ENCODE measurements at regions not wholly inside any gene's neighbourhood (a gene's known extent, or its start where the extent isn't known, plus 50 kb on each side); places are given as distances from the start of the nearest gene placed in this dataset.

DNA sequence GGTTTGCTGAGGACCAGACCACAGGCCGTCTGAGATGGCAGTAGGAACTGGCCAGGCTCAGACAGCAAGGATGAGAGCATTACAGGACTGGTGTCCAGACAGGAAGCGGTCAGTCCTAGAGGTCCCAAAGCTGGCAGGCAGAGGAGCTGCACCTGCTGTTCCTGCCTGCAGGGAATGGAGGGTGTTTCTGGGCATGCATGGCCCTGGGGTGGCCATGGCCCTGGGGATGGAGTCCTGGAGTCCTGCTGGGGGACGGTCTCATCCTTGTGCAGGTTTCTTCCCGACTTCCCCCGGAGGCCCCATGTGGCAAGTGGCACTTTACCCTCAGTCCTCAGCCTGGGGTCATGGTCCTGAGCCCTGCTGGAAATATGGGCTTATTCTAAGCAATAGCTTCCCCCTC lies 274.9 kb upstream of the ADARB2 start:
- no peak overlapping the region for H3K4me3 ChIP-seq
- no peaks in the 10 kb centered on the region for H3K27me3 ChIP-seq
- intact Hi-C loops (cut with DNase I) = no loop called here
- no peak for TF ChIP-seq CTCF (IDR thresholded peaks at IDR 0.05)
- no peak for ATAC-seq
- H3K27ac ChIP-seq = no peak overlapping the region
- H3K9me3 ChIP-seq = no peaks in the 10 kb centered on the region
- no peaks in the 10 kb centered on the region for H3K36me3 ChIP-seq
- DNase-seq = no peak
- no peaks in the 10 kb centered on the region for H3K4me1 ChIP-seq

DNA sequence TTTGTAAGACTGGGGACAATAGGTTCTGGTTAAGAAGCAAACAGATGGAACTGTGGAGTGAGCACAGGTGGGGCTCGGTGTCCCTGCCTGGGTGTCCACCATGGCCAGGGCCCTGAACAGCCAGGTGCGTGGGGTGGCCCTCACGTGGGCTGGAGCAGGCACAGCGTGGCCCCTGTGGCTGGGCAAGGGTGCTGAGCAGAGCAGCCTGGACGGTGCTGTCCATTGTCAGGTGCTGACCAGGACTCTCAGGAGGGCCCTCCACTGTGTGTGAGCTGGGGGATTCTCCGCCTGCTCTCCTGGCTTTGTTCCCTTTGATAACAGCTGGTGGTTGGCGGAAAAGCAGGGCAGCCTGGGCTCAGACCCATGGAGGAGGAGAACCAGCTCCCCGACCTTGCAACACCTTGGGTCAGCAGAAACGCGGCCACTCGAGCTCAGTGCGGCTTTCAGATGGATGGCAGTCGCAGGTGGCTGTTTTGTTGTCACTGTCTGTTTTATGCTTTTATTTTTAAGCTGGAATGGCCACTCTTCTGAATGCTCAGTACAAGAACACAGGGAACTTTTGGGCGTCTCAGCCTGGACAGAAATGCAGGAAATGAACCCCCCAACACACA lies 273.9 kb upstream of the ADARB2 start:
- Histone ChIP-seq H3K9me3 (no peaks in the 10 kb centered on the region), H3K36me3 (no peaks in the 10 kb centered on the region), H3K4me3 (no peak overlapping the region), H3K27ac (no peak overlapping the region), H3K4me1 (no peaks in the 10 kb centered on the region), H3K27me3 (no peaks in the 10 kb centered on the region)
- no peak for TF ChIP-seq CTCF (IDR thresholded peaks at IDR 0.05)
- ATAC-seq (no peak), DNase-seq (no peak)
- intact Hi-C loops (cut with DNase I) = no loop called here

GRCh38 chr10:2005546-2005945 lies 268.2 kb upstream of the ADARB2 start:
- Histone ChIP-seq H3K27ac (no peak overlapping the region), H3K27me3 (no peaks in the 10 kb centered on the region), H3K9me3 (no peaks in the 10 kb centered on the region), H3K4me1 (no peaks in the 10 kb centered on the region), H3K36me3 (no peaks in the 10 kb centered on the region), H3K4me3 (no peak overlapping the region)
- DNase-seq (no peak), ATAC-seq (no peak)
- no peak for TF ChIP-seq CTCF (IDR thresholded peaks at IDR 0.05)
- intact Hi-C loops (cut with DNase I) = no loop called here

- intact Hi-C loops (cut with DNase I) = no loop called here
- ATAC-seq = no peak
- DNase-seq = no peak
- no peak for TF ChIP-seq CTCF (IDR thresholded peaks at IDR 0.05)
- H3K27me3 ChIP-seq = no peaks in the 10 kb centered on the region
- no peaks in the 10 kb centered on the region for H3K4me1 ChIP-seq
- H3K9me3 ChIP-seq = no peaks in the 10 kb centered on the region
- no peak overlapping the region for H3K27ac ChIP-seq
- H3K4me3 ChIP-seq = no peak overlapping the region
- H3K36me3 ChIP-seq = no peaks in the 10 kb centered on the region
Measured at GRCh38 chr10:1992930-1993329, 255.6 kb upstream of the ADARB2 start.

- Histone ChIP-seq H3K4me1 (no peaks in the 10 kb centered on the region), H3K4me3 (no peak overlapping the region), H3K36me3 (no peaks in the 10 kb centered on the region), H3K27ac (no peak overlapping the region), H3K27me3 (peaks cover 0 to 5% of the 10 kb centered on the region in 2 donors), H3K9me3 (no peaks in the 10 kb centered on the region)
- no peak for ATAC-seq
- no peak for TF ChIP-seq CTCF (IDR thresholded peaks at IDR 0.05)
- no peak for DNase-seq
- intact Hi-C loops (cut with DNase I) = no loop called here
Measured at GRCh38 chr10:1989090-1989489, 251.8 kb upstream of the ADARB2 start.
